Uterus (tissue), 3 donors: ENCODE measurements at regions not wholly inside any gene's neighbourhood (a gene's known extent, or its start where the extent isn't known, plus 50 kb on each side); places are given as distances from the start of the nearest gene placed in this dataset.
A peak's percentile ranks its signal among the peaks of the same experiment; 100 is the strongest.
"Not testable (repeated sequence)": the region's sequence is repeated elsewhere in the genome, so short reads cannot be mapped to it uniquely, and the experiment has no call there.

Experiments
- DNase-seq, 2 donors: peaks; one replicate each; pipeline ENCODE4 v3.0.0-alpha.2; 2019 to 2020
- H3K27ac ChIP-seq, 2 donors: fragments of 200-600 bp; sonication (generic); 1 replicate in 1 of 2; 2 replicates in 1 of 2; pipeline ENCODE4 v1.5.1; 2016 to 2018
- H3K27me3 ChIP-seq, 2 donors: fragments of 200-600 bp; sonication (generic); one replicate each; pipeline ENCODE4 v1.5.1; 2018 to 2019; ENCODE audit warnings: control low read depth in 1 of 2
- H3K36me3 ChIP-seq, 2 donors: fragments of 200-600 bp; sonication (generic); one replicate each; pipeline ENCODE4 v1.5.1; 2019; ENCODE audit warnings: control low read depth in 1 of 2
- H3K4me1 ChIP-seq, 2 donors: fragments of 200-600 bp; sonication (generic); one replicate each; pipeline ENCODE4 v1.5.1; 2018 to 2019; ENCODE audit warnings: control low read depth in 1 of 2
- H3K4me3 ChIP-seq, 2 donors: fragments of 200-600 bp; sonication (generic); 1 replicate in 1 of 2; 2 replicates in 1 of 2; pipeline ENCODE4 v1.5.1; 2018 to 2019; ENCODE audit warnings: mild to moderate bottlenecking in 1 of 2
- H3K9me3 ChIP-seq, 2 donors: fragments of 200-600 bp; sonication (generic); one replicate each; pipeline ENCODE4 v1.5.1; 2019; ENCODE audit warnings: control low read depth in 1 of 2
- CTCF ChIP-seq, 4 experiments: fragments of 200-600 bp in 2 of 4; fragments of 450-650 bp in 2 of 4; sonication (generic) in 2 of 4; IDR thresholded peaks; one replicate each; pipeline ENCODE4 v1.5.1; 2016 to 2019; ENCODE audit warnings: antibody characterized with exemption in 4 of 4, mild to moderate bottlenecking in 2 of 4, moderate library complexity in 1 of 4
- POLR2A ChIP-seq, 2 donors: fragments of 450-650 bp; IDR thresholded peaks; one replicate each; pipeline ENCODE4 v1.6.1; 2016; ENCODE audit warnings: antibody characterized with exemption in 2 of 2, mild to moderate bottlenecking in 1 of 2, moderate library complexity in 1 of 2
- intact Hi-C: fragments of 100-400 bp; cut with DNase I; formaldehyde crosslinking; loops from one replicate; pipeline ENCODE4 v1.15.1; 2023; ENCODE audit warnings: low total_unique reads
- donor health status: DM: yes; HTN: yes; CAD: no.

- DNase-seq = peak in 1 of 2 donors; percentile 12
- Histone ChIP-seq H3K27ac (no peak overlapping the region), H3K4me1 (no peaks in the 10 kb centered on the region), H3K36me3 (no peaks in the 10 kb centered on the region), H3K9me3 (no peaks in the 10 kb centered on the region), H3K4me3 (no peak overlapping the region), H3K27me3 (no peaks in the 10 kb centered on the region)
- intact Hi-C loops = no loop called here
- TF ChIP-seq POLR2A (IDR thresholded peaks at IDR 0.05) = no peak
- peak in 1 of 4 experiments; percentile 12 for TF ChIP-seq CTCF (IDR thresholded peaks at IDR 0.05)
These were observed 560.7 kb downstream of the HTR1A start for GRCh38 chr5:63401436-63402046.

- Histone ChIP-seq H3K9me3 (no peaks in the 10 kb centered on the region), H3K27me3 (no peaks in the 10 kb centered on the region), H3K4me1 (no peaks in the 10 kb centered on the region), H3K36me3 (no peaks in the 10 kb centered on the region), H3K4me3 (no peak overlapping the region), H3K27ac (no peak overlapping the region)
- no peak for TF ChIP-seq POLR2A (IDR thresholded peaks at IDR 0.05)
- no peak for DNase-seq
- intact Hi-C loops = no loop called here
These were observed 562.2 kb downstream of the HTR1A start for GRCh38 chr5:63400079-63400478.

- no peaks in the 10 kb centered on the region for H3K36me3 ChIP-seq
- no peaks in the 10 kb centered on the region for H3K4me1 ChIP-seq
- no peak overlapping the region for H3K27ac ChIP-seq
- no peaks in the 10 kb centered on the region for H3K9me3 ChIP-seq
- no peak for DNase-seq
- TF ChIP-seq CTCF (IDR thresholded peaks at IDR 0.05) (no peak), POLR2A (IDR thresholded peaks at IDR 0.05) (no peak)
- intact Hi-C loops = no loop called here
- no peak overlapping the region for H3K4me3 ChIP-seq
- no peaks in the 10 kb centered on the region for H3K27me3 ChIP-seq
These were observed 563.9 kb downstream of the HTR1A start for GRCh38 chr5:63398346-63398745.

- H3K9me3 ChIP-seq, H3K4me3 ChIP-seq, H3K36me3 ChIP-seq, H3K27ac ChIP-seq, DNase-seq, H3K4me1 ChIP-seq, H3K27me3 ChIP-seq, intact Hi-C loops: not testable (repeated sequence)
These were observed 574.1 kb downstream of the HTR1A start for GRCh38 chr5:63388188-63388587.

- H3K27me3 ChIP-seq = no peaks in the 10 kb centered on the region
- H3K36me3 ChIP-seq = no peaks in the 10 kb centered on the region
- H3K4me1 ChIP-seq = no peaks in the 10 kb centered on the region
- no peaks in the 10 kb centered on the region for H3K9me3 ChIP-seq
- TF ChIP-seq POLR2A (IDR thresholded peaks at IDR 0.05) (no peak), CTCF (IDR thresholded peaks at IDR 0.05) (no peak)
- no peak overlapping the region for H3K27ac ChIP-seq
- intact Hi-C loops = no loop called here
- H3K4me3 ChIP-seq = no peak overlapping the region
- no peak for DNase-seq
These were observed 586.4 kb downstream of the HTR1A start for GRCh38 chr5:63375851-63376250.

- Histone ChIP-seq H3K9me3 (no peaks in the 10 kb centered on the region), H3K4me3 (no peak overlapping the region), H3K27ac (no peak overlapping the region), H3K36me3 (no peaks in the 10 kb centered on the region), H3K4me1 (no peaks in the 10 kb centered on the region), H3K27me3 (no peaks in the 10 kb centered on the region)
- no peak for DNase-seq
- no peak for TF ChIP-seq CTCF (IDR thresholded peaks at IDR 0.05)
- TF ChIP-seq POLR2A (IDR thresholded peaks at IDR 0.05) = no peak
- intact Hi-C loops = no loop called here
These were observed 588.2 kb downstream of the HTR1A start for GRCh38 chr5:63374085-63374484.
